ENCODE measurements at regions not wholly inside any gene's neighbourhood (a gene's known extent, or its start where the extent isn't known, plus 50 kb on each side); places are given as distances from the start of the nearest gene placed in this dataset.

- no peak for TF ChIP-seq CTCF (IDR thresholded peaks at IDR 0.05; ENCODE audit: control extremely low read depth, extremely low read depth, low read depth, missing control alignments)
- no peak for DNase-seq (ENCODE audit: extremely low spot score)
- POLR2A ChIA-PET, result no interaction called here
- CTCF ChIA-PET, result no interaction called here
Observed at GRCh38 chr5:37966871-37967270, 127.0 kb upstream of the GDNF start.

- ChIA-PET CTCF (no interaction called here), POLR2A (no interaction called here)
- DNase-seq (ENCODE audit: extremely low spot score), result no peak
- no peak for TF ChIP-seq CTCF (IDR thresholded peaks at IDR 0.05; ENCODE audit: control extremely low read depth, extremely low read depth, low read depth, missing control alignments)
Observed at GRCh38 chr5:37966291-37966690, 126.5 kb upstream of the GDNF start.

GRCh38 chr5:37962389-37962788 lies 122.5 kb upstream of the GDNF start:
- POLR2A ChIA-PET, result no interaction called here
- DNase-seq (ENCODE audit: extremely low spot score), result no peak
- no peak for TF ChIP-seq CTCF (IDR thresholded peaks at IDR 0.05; ENCODE audit: control extremely low read depth, extremely low read depth, low read depth, missing control alignments)
- CTCF ChIA-PET, result no interaction called here

- POLR2A ChIA-PET, result no interaction called here
- CTCF ChIA-PET, result interaction anchor here (1.2 kb wide), 1 partner anchor 12 kb away, joined by 3 read pairs; no protein-coding TSS in a partner anchor
- DNase-seq (ENCODE audit: extremely low spot score), result no peak
- TF ChIP-seq CTCF (IDR thresholded peaks at IDR 0.05; ENCODE audit: control extremely low read depth, extremely low read depth, low read depth, missing control alignments), result no peak
Observed at GRCh38 chr5:37957218-37957617, 117.4 kb upstream of the GDNF start.

GRCh38 chr5:37955748-37956147 lies 115.9 kb upstream of the GDNF start:
- ChIA-PET CTCF (interaction anchor here (0.8 to 1.2 kb wide), 6 partner anchors 10 to 40 kb away, joined by 3 read pairs; no protein-coding TSS in a partner anchor), POLR2A (no interaction called here)
- TF ChIP-seq CTCF (IDR thresholded peaks at IDR 0.05; ENCODE audit: control extremely low read depth, extremely low read depth, low read depth, missing control alignments), result no peak
- DNase-seq (ENCODE audit: extremely low spot score), result no peak

- ChIA-PET POLR2A (no interaction called here), CTCF (no interaction called here)
- no peak for TF ChIP-seq CTCF (IDR thresholded peaks at IDR 0.05; ENCODE audit: control extremely low read depth, extremely low read depth, low read depth, missing control alignments)
- no peak for DNase-seq (ENCODE audit: extremely low spot score)
Observed at GRCh38 chr5:37954561-37954960, 114.7 kb upstream of the GDNF start.

Measured in GM10248 (cell line).